IPS DF 6.9 (cell line): ENCODE measurements at regions not wholly inside any gene's neighbourhood (a gene's known extent, or its start where the extent isn't known, plus 50 kb on each side); places are given as distances from the start of the nearest gene placed in this dataset.

Source experiments
- DNase-seq: peaks from one replicate; pipeline ENCODE4 v3.0.0-alpha.2; 2013; ENCODE audit warnings: low read depth, low spot score
- H3K27ac ChIP-seq: one replicate; pipeline ENCODE4 v1.5.1; 2013; ENCODE audit warnings: low read length, control low read depth
- H3K27me3 ChIP-seq: 2 replicates; pipeline ENCODE4 v1.6.1; 2013; ENCODE audit warnings: mild to moderate bottlenecking, low read length; ENCODE audit not compliant: control insufficient read depth, insufficient read depth
- H3K36me3 ChIP-seq: 2 replicates; pipeline ENCODE4 v1.6.1; 2013; ENCODE audit warnings: low read length; ENCODE audit not compliant: control insufficient read depth, insufficient read depth
- H3K4me1 ChIP-seq: 2 replicates; pipeline ENCODE4 v1.6.1; 2013; ENCODE audit warnings: low read length; ENCODE audit not compliant: control insufficient read depth, insufficient read depth
- H3K4me3 ChIP-seq: 2 replicates; pipeline ENCODE4 v1.5.1; 2013; ENCODE audit warnings: mild to moderate bottlenecking, low read length
- H3K9me3 ChIP-seq: 2 replicates; pipeline ENCODE4 v1.6.1; 2013; ENCODE audit warnings: low read length, inconsistent platforms; ENCODE audit not compliant: control insufficient read depth, insufficient read depth
- WGBS: extraction: QIAGEN DNeasy Blood & Tissue Kit; methylation state at CpG from one replicate; pipeline ENCODE4 v1.1.7; 2013; ENCODE audit warnings: mixed read lengths, missing lambda C conversion rate; ENCODE audit not compliant: insufficient read length, insufficient coverage; 5-methylcytosine and 5-hydroxymethylcytosine counted together

GRCh38 chr2:155115846-155116245 is 417.4 kb downstream of the KCNJ3 start:
- no peak overlapping the region for H3K4me3 ChIP-seq
- no peaks in the 10 kb centered on the region for H3K9me3 ChIP-seq
- DNase-seq = no peak
- no peaks in the 10 kb centered on the region for H3K27me3 ChIP-seq
- no peak overlapping the region for H3K27ac ChIP-seq
- H3K36me3 ChIP-seq = no peaks in the 10 kb centered on the region
- H3K4me1 ChIP-seq = no peaks in the 10 kb centered on the region
- no CpG with 5 or more reads among the region's 1 CpG for WGBS

- no peak overlapping the region for H3K27ac ChIP-seq
- DNase-seq = no peak
- H3K4me1 ChIP-seq = no peaks in the 10 kb centered on the region
- no peaks in the 10 kb centered on the region for H3K27me3 ChIP-seq
- WGBS = no CpG with 5 or more reads among the region's 1 CpG
- no peaks in the 10 kb centered on the region for H3K9me3 ChIP-seq
- no peak overlapping the region for H3K4me3 ChIP-seq
- no peaks in the 10 kb centered on the region for H3K36me3 ChIP-seq
Observed at GRCh38 chr2:155111070-155111469, 412.6 kb downstream of the KCNJ3 start.

GRCh38 chr2:155109527-155109926 is 411.0 kb downstream of the KCNJ3 start:
- Histone ChIP-seq H3K27me3 (no peaks in the 10 kb centered on the region), H3K4me1 (no peaks in the 10 kb centered on the region), H3K4me3 (no peak overlapping the region), H3K9me3 (no peaks in the 10 kb centered on the region), H3K36me3 (no peaks in the 10 kb centered on the region), H3K27ac (no peak overlapping the region)
- DNase-seq = no peak
- WGBS = no CpG with 5 or more reads among the region's 1 CpG

GRCh38 chr2:155100261-155100660 is 401.8 kb downstream of the KCNJ3 start:
- Histone ChIP-seq H3K27me3 (no peaks in the 10 kb centered on the region), H3K27ac (no peak overlapping the region), H3K4me3 (no peak overlapping the region), H3K36me3 (no peaks in the 10 kb centered on the region), H3K4me1 (no peaks in the 10 kb centered on the region; the same call in 1 of the 2 replicates), H3K9me3 (no peaks in the 10 kb centered on the region)
- DNase-seq = no peak
- no CpG with 5 or more reads among the region's 2 CpGs for WGBS

GRCh38 chr2:155099784-155100183 is 401.3 kb downstream of the KCNJ3 start:
- Histone ChIP-seq H3K9me3 (no peaks in the 10 kb centered on the region), H3K27me3 (no peaks in the 10 kb centered on the region), H3K4me3 (no peak overlapping the region), H3K36me3 (no peaks in the 10 kb centered on the region), H3K4me1 (no peaks in the 10 kb centered on the region; the same call in 1 of the 2 replicates), H3K27ac (no peak overlapping the region)
- DNase-seq = no peak
- no CpG with 5 or more reads among the region's 1 CpG for WGBS

- Histone ChIP-seq H3K4me1 (no peaks in the 10 kb centered on the region; the same call in 1 of the 2 replicates), H3K4me3 (no peak overlapping the region), H3K36me3 (no peaks in the 10 kb centered on the region), H3K27ac (no peak overlapping the region), H3K9me3 (no peaks in the 10 kb centered on the region), H3K27me3 (no peaks in the 10 kb centered on the region)
- no CpG with 5 or more reads among the region's 1 CpG for WGBS
- DNase-seq = no peak
Observed at GRCh38 chr2:155095613-155096012, 397.1 kb downstream of the KCNJ3 start.

- Histone ChIP-seq H3K4me1 (no peaks in the 10 kb centered on the region), H3K9me3 (no peaks in the 10 kb centered on the region), H3K27ac (no peak overlapping the region), H3K4me3 (no peak overlapping the region), H3K36me3 (no peaks in the 10 kb centered on the region), H3K27me3 (no peaks in the 10 kb centered on the region)
- DNase-seq = no peak
- no CpG with 5 or more reads among the region's 2 CpGs for WGBS
Observed at GRCh38 chr2:155080373-155080772, 381.9 kb downstream of the KCNJ3 start.

- no peaks in the 10 kb centered on the region for H3K36me3 ChIP-seq
- no peak for DNase-seq
- no peaks in the 10 kb centered on the region for H3K9me3 ChIP-seq
- no peaks in the 10 kb centered on the region for H3K27me3 ChIP-seq
- no CpG with 5 or more reads among the region's 1 CpG for WGBS
- H3K27ac ChIP-seq = no peak overlapping the region
- no peaks in the 10 kb centered on the region for H3K4me1 ChIP-seq
- no peak overlapping the region for H3K4me3 ChIP-seq
Observed at GRCh38 chr2:155070489-155070888, 372.0 kb downstream of the KCNJ3 start.

GRCh38 chr2:155062922-155063258 is 364.4 kb downstream of the KCNJ3 start:
- no CpG with 5 or more reads among the region's 1 CpG for WGBS
- Histone ChIP-seq H3K9me3 (no peaks in the 10 kb centered on the region), H3K4me3 (no peak overlapping the region), H3K27ac (no peak overlapping the region), H3K27me3 (no peaks in the 10 kb centered on the region), H3K36me3 (no peaks in the 10 kb centered on the region), H3K4me1 (no peaks in the 10 kb centered on the region)
- no peak for DNase-seq

- H3K27ac ChIP-seq = no peak overlapping the region
- no peak for DNase-seq
- no CpG with 5 or more reads among the region's 2 CpGs for WGBS
- no peaks in the 10 kb centered on the region for H3K9me3 ChIP-seq
- no peaks in the 10 kb centered on the region for H3K27me3 ChIP-seq
- no peaks in the 10 kb centered on the region for H3K36me3 ChIP-seq
- H3K4me1 ChIP-seq = no peaks in the 10 kb centered on the region
- no peak overlapping the region for H3K4me3 ChIP-seq
Observed at GRCh38 chr2:155062250-155062921, 363.9 kb downstream of the KCNJ3 start.

- no CpG with 5 or more reads among the region's 1 CpG for WGBS
- H3K9me3 ChIP-seq = no peaks in the 10 kb centered on the region
- H3K27ac ChIP-seq = no peak overlapping the region
- no peak overlapping the region for H3K4me3 ChIP-seq
- DNase-seq = no peak
- no peaks in the 10 kb centered on the region for H3K4me1 ChIP-seq
- no peaks in the 10 kb centered on the region for H3K36me3 ChIP-seq
- H3K27me3 ChIP-seq = no peaks in the 10 kb centered on the region
Observed at GRCh38 chr2:155060896-155061295, 362.4 kb downstream of the KCNJ3 start.
